A673 (cell line): ENCODE measurements at regions not wholly inside any gene's neighbourhood (a gene's known extent, or its start where the extent isn't known, plus 50 kb on each side); places are given as distances from the start of the nearest gene placed in this dataset.

Experiments
- CTCF ChIP-seq: fragments of 300-800, 200-600 bp; sonication (generic); conservative IDR thresholded peaks from 2 replicates; pipeline ENCODE4 v1.5.1; 2017; ENCODE audit warnings: low read depth, mild to moderate bottlenecking, antibody characterized with exemption, low read length, moderate library complexity, mixed read lengths
- EZH2 ChIP-seq: fragments of 200-600 bp; sonication (generic); IDR thresholded peaks from 2 replicates; pipeline ENCODE4 v1.6.1; 2017; ENCODE audit warnings: borderline replicate concordance, low read depth, mild to moderate bottlenecking, mixed read lengths, antibody characterized with exemption, low read length; ENCODE audit not compliant: poor library complexity, severe bottlenecking

GRCh38 chr5:176716320-176716719 is 69.0 kb downstream of the TSPAN17 start:
- TF ChIP-seq CTCF (no peak), EZH2 (no peak)
